Astrocyte (in vitro differentiated cells and primary cell): ENCODE measurements at regions not wholly inside any gene's neighbourhood (a gene's known extent, or its start where the extent isn't known, plus 50 kb on each side); places are given as distances from the start of the nearest gene placed in this dataset.

ENCODE experiments used
- DNase-seq: peaks from one replicate; pipeline ENCODE4 v3.0.0-alpha.2; 2010; ENCODE audit warnings: low read depth
- FAIRE-seq: peaks from 2 replicates; lab custom pipeline; 2011; peaks lifted over from hg19 to GRCh38; lab: Jason Lieb, UNC
- H2AFZ ChIP-seq: 2 replicates; pipeline ENCODE4 v1.6.0; 2012; ENCODE audit warnings: low read depth, low read length, inconsistent platforms
- H3K27ac ChIP-seq: 2 replicates; pipeline ENCODE4 v1.5.1; 2011; ENCODE audit warnings: low read depth, low read length, inconsistent platforms
- H3K27me3 ChIP-seq: 2 replicates; pipeline ENCODE4 v1.6.0; 2011; ENCODE audit warnings: low read length, inconsistent platforms; ENCODE audit not compliant: insufficient read depth
- H3K36me3 ChIP-seq: 2 replicates; pipeline ENCODE4 v1.5.1; 2011; ENCODE audit warnings: low read length, inconsistent platforms; ENCODE audit not compliant: insufficient read depth
- H3K4me1 ChIP-seq: 2 replicates; pipeline ENCODE4 v1.5.1; 2011; ENCODE audit warnings: low read length, inconsistent platforms; ENCODE audit not compliant: insufficient read depth
- H3K4me2 ChIP-seq: 2 replicates; pipeline ENCODE4 v1.6.0; 2012; ENCODE audit warnings: low read length, inconsistent platforms
- H3K4me3 ChIP-seq: 2 replicates; pipeline ENCODE4 v1.5.1; 2011; ENCODE audit warnings: low read depth, mild to moderate bottlenecking, low read length, inconsistent platforms; ENCODE audit not compliant: insufficient read depth
- H3K79me2 ChIP-seq: 2 replicates; pipeline ENCODE4 v1.6.0; 2012; ENCODE audit warnings: mild to moderate bottlenecking, low read length, inconsistent platforms; ENCODE audit not compliant: insufficient read depth
- H3K9ac ChIP-seq: 2 replicates; pipeline ENCODE4 v1.6.0; 2012; ENCODE audit warnings: mild to moderate bottlenecking, low read length, inconsistent platforms
- H3K9me3 ChIP-seq: 2 replicates; pipeline ENCODE4 v1.5.1; 2012; ENCODE audit warnings: low read depth, mild to moderate bottlenecking, low read length, inconsistent platforms; ENCODE audit not compliant: insufficient read depth
- H4K20me1 ChIP-seq: 2 replicates; pipeline ENCODE4 v1.6.0; 2012; ENCODE audit warnings: low read length, inconsistent platforms; ENCODE audit not compliant: insufficient read depth
- H3K27ac Mint-ChIP-seq: one replicate; pipeline ENCODE4 v1.8.0; 2021; ENCODE audit warnings: mild to moderate bottlenecking, mixed read lengths; ENCODE audit not compliant: unreplicated experiment
- H3K27me3 Mint-ChIP-seq: one replicate; pipeline ENCODE4 v1.8.0; 2021; ENCODE audit warnings: low read depth, mixed read lengths; ENCODE audit not compliant: unreplicated experiment
- H3K36me3 Mint-ChIP-seq: one replicate; pipeline ENCODE4 v1.8.0; 2021; ENCODE audit warnings: low read depth, mixed read lengths; ENCODE audit not compliant: unreplicated experiment
- H3K4me1 Mint-ChIP-seq: one replicate; pipeline ENCODE4 v1.8.0; 2021; ENCODE audit warnings: low read depth, mixed read lengths; ENCODE audit not compliant: unreplicated experiment
- H3K4me3 Mint-ChIP-seq: one replicate; pipeline ENCODE4 v1.8.0; 2021; ENCODE audit warnings: mild to moderate bottlenecking, moderate library complexity, mixed read lengths; ENCODE audit not compliant: unreplicated experiment
- H3K9me3 Mint-ChIP-seq: one replicate; pipeline ENCODE4 v1.8.0; 2021; ENCODE audit warnings: mild to moderate bottlenecking, mixed read lengths; ENCODE audit not compliant: unreplicated experiment
- CTCF ChIP-seq: IDR thresholded peaks from 2 replicates; pipeline ENCODE4 v1.5.1; 2011; ENCODE audit warnings: low read depth, mild to moderate bottlenecking, inconsistent platforms, low read length, moderate library complexity; ENCODE audit not compliant: insufficient read depth
- EZH2 ChIP-seq: IDR thresholded peaks from 2 replicates; pipeline ENCODE4 v1.6.1; 2012; ENCODE audit warnings: mild to moderate bottlenecking, low read length, inconsistent platforms; ENCODE audit not compliant: insufficient read depth

DNA sequence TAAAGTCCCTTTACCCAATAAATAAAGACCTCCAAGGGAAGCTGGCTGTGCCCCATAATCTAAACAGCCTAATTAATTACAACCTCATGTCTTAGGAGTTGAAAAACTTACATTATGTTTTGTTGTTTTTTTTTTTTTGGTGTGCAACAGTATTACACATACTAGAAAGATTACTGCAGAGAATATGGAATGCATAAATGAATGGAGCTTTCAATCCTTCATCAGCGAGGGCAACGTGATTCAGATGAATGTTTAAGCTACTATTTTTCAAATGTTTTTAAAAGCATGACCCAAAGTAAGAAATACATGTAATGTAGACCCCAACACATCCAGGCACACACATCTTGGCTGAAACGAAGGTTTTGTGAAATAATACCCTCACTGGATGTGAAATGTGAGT lies 167.1 kb upstream of the FN1 start:
- Histone ChIP-seq H3K27me3 (no peaks in the 10 kb centered on the region), H3K27ac (peak overlapping the region; percentile 66), H2AFZ (no peak overlapping the region), H3K4me1 (peaks cover 28% of the 10 kb centered on the region), H3K36me3 (no peaks in the 10 kb centered on the region), H3K9me3 (no peaks in the 10 kb centered on the region), H3K4me3 (no peak overlapping the region), H3K4me2 (no peak overlapping the region), H4K20me1 (no peaks in the 10 kb centered on the region), H3K9ac (no peak overlapping the region), H3K79me2 (no peaks in the 10 kb centered on the region)
- FAIRE-seq (no peak), DNase-seq (no peak)
- H3K9me3 Mint-ChIP-seq: no peaks in the 10 kb centered on the region
- peaks cover 2% of the 10 kb centered on the region for H3K36me3 Mint-ChIP-seq
- no peaks in the 10 kb centered on the region for H3K27me3 Mint-ChIP-seq
- peaks cover 27% of the 10 kb centered on the region for H3K4me1 Mint-ChIP-seq
- no peak overlapping the region for H3K27ac Mint-ChIP-seq
- TF ChIP-seq CTCF: no peak
- TF ChIP-seq EZH2: no peak
- H3K4me3 Mint-ChIP-seq: no peak overlapping the region

GRCh38 chr2:215601990-215602721 lies 166.3 kb upstream of the FN1 start:
- FAIRE-seq (peak; percentile 69), DNase-seq (peak; percentile 95)
- no peak overlapping the region for H3K4me3 ChIP-seq
- no peak overlapping the region for H2AFZ ChIP-seq
- H4K20me1 ChIP-seq: no peaks in the 10 kb centered on the region
- Mint-ChIP-seq H3K27me3 (no peaks in the 10 kb centered on the region), H3K27ac (no peak overlapping the region), H3K4me3 (no peak overlapping the region), H3K9me3 (no peaks in the 10 kb centered on the region), H3K36me3 (peaks cover 2% of the 10 kb centered on the region), H3K4me1 (peaks cover 21% of the 10 kb centered on the region)
- H3K4me2 ChIP-seq: peak overlapping the region; percentile 24
- TF ChIP-seq EZH2 (no peak), CTCF (no peak)
- peak overlapping the region; percentile 66 for H3K27ac ChIP-seq
- no peaks in the 10 kb centered on the region for H3K27me3 ChIP-seq
- no peaks in the 10 kb centered on the region for H3K9me3 ChIP-seq
- H3K79me2 ChIP-seq: no peaks in the 10 kb centered on the region
- no peaks in the 10 kb centered on the region for H3K36me3 ChIP-seq
- peaks cover 35% of the 10 kb centered on the region for H3K4me1 ChIP-seq
- H3K9ac ChIP-seq: no peak overlapping the region

DNA sequence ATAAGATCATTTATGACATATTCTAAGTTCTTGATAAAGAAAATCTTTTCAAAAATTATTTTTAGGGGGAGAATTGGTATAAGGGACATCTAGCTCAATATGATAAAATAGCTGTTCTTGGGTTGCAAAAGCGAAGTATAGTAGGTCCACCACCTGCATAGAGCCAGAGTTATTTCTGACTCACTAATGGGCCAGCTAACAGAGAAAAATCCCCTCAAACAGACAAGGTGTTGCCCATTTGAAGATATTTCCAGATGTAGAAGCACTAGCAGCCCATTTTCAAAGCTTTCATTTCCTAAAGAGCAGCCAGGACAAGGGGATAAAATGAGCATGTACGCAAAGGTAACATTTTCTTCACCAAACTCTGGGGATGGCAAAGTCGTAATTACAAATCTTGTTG lies 165.7 kb upstream of the FN1 start:
- peaks cover 21% of the 10 kb centered on the region for H3K4me1 Mint-ChIP-seq

More for the DNA sequence above, 165.7 kb upstream of the FN1 start:
- Mint-ChIP-seq H3K27ac (no peak overlapping the region), H3K36me3 (peaks cover 2% of the 10 kb centered on the region), H3K27me3 (no peaks in the 10 kb centered on the region), H3K9me3 (no peaks in the 10 kb centered on the region), H3K4me3 (no peak overlapping the region)
- Histone ChIP-seq H3K36me3 (no peaks in the 10 kb centered on the region), H3K4me1 (peaks cover 35% of the 10 kb centered on the region), H3K4me3 (no peak overlapping the region), H3K9me3 (no peaks in the 10 kb centered on the region), H2AFZ (no peak overlapping the region), H3K79me2 (no peaks in the 10 kb centered on the region), H3K27me3 (no peaks in the 10 kb centered on the region), H4K20me1 (no peaks in the 10 kb centered on the region), H3K4me2 (peak overlapping the region; percentile 24), H3K9ac (no peak overlapping the region), H3K27ac (peak overlapping the region; percentile 66)
- DNase-seq (no peak), FAIRE-seq (no peak)
- no peak for TF ChIP-seq CTCF
- no peak for TF ChIP-seq EZH2
